AG04450 (cell line): ENCODE measurements at regions not wholly inside any gene's neighbourhood (a gene's known extent, or its start where the extent isn't known, plus 50 kb on each side); places are given as distances from the start of the nearest gene placed in this dataset.

Experiments used
- CTCF ChIA-PET: fragments of 300-600, 350-600 bp; formaldehyde crosslinking; extraction: SDS; loops from one replicate; lab custom pipeline; 2022; ENCODE audit warnings: antibody characterized with exemption, inconsistent platforms; lab: Charles Lee
- POLR2A ChIA-PET: fragments of 350-600 bp; formaldehyde crosslinking; extraction: SDS; loops from one replicate; lab custom pipeline; 2021; ENCODE audit warnings: antibody characterized with exemption, inconsistent platforms; lab: Yijun Ruan, JAX
- DNase-seq: peaks from one replicate; pipeline ENCODE4 v3.0.0-alpha.2; 2011; ENCODE audit warnings: low read depth, low spot score
- H3K27ac ChIP-seq: one replicate; pipeline ENCODE4 v1.5.1; 2012; ENCODE audit warnings: low read depth, low read length, control low read depth
- H3K27me3 ChIP-seq: one replicate; pipeline ENCODE4 v1.6.0; 2012; ENCODE audit warnings: low read length; ENCODE audit not compliant: control insufficient read depth, insufficient read depth
- H3K4me3 ChIP-seq: 2 replicates; pipeline ENCODE4 v1.5.1; 2011; ENCODE audit warnings: mild to moderate bottlenecking, low read depth, low read length, control low read depth
- H3K9me3 ChIP-seq: 2 replicates; pipeline ENCODE4 v1.5.1; 2012; ENCODE audit warnings: low read length; ENCODE audit not compliant: control insufficient read depth, insufficient read depth
- CTCF ChIP-seq: IDR thresholded peaks from 2 replicates; pipeline ENCODE4 v1.5.1; 2011; ENCODE audit warnings: low read depth, low read length, control low read depth, inconsistent platforms

GRCh38 chr1:219354962-219355361 lies 181.3 kb downstream of the LYPLAL1 start:
- Histone ChIP-seq H3K9me3 (no peaks in the 10 kb centered on the region; the same call in 1 of the 2 replicates), H3K27me3 (no peaks in the 10 kb centered on the region), H3K4me3 (no peak overlapping the region), H3K27ac (no peak overlapping the region)
- CTCF ChIA-PET: interaction anchor here (0.5 kb wide), 1 partner anchor 215 kb away, joined by 3 read pairs; no protein-coding TSS in a partner anchor
- TF ChIP-seq CTCF: no peak
- POLR2A ChIA-PET: no interaction called here
- no peak for DNase-seq

- H3K27ac ChIP-seq: no peak overlapping the region
- no peak for TF ChIP-seq CTCF
- ChIA-PET CTCF (interaction anchor here (1.1 kb wide), 1 partner anchor 14 kb away, joined by 3 read pairs; no protein-coding TSS in a partner anchor), POLR2A (no interaction called here)
- H3K27me3 ChIP-seq: no peaks in the 10 kb centered on the region
- DNase-seq: no peak
- no peaks in the 10 kb centered on the region; the same call in 1 of the 2 replicates for H3K9me3 ChIP-seq
- H3K4me3 ChIP-seq: no peak overlapping the region
Measured at GRCh38 chr1:219352961-219353651, 179.4 kb downstream of the LYPLAL1 start.

- no peak for TF ChIP-seq CTCF
- no peak overlapping the region for H3K4me3 ChIP-seq
- CTCF ChIA-PET: interaction anchor here (0.8 to 1.5 kb wide), 2 partner anchors 36 to 462 kb away, joined by 3 read pairs; no protein-coding TSS in a partner anchor
- no peak overlapping the region for H3K27ac ChIP-seq
- no peak for DNase-seq
- H3K27me3 ChIP-seq: no peaks in the 10 kb centered on the region
- H3K9me3 ChIP-seq: peaks cover 11% of the 10 kb centered on the region
- POLR2A ChIA-PET: no interaction called here
Measured at GRCh38 chr1:219350172-219350931, 176.7 kb downstream of the LYPLAL1 start.

GRCh38 chr1:219347921-219348391 lies 174.3 kb downstream of the LYPLAL1 start:
- CTCF ChIA-PET: interaction anchor here (0.6 to 0.9 kb wide), 2 partner anchors 39 to 818 kb away, joined by 3 read pairs; no protein-coding TSS in a partner anchor
- Histone ChIP-seq H3K27ac (no peak overlapping the region), H3K4me3 (no peak overlapping the region), H3K27me3 (no peaks in the 10 kb centered on the region), H3K9me3 (peaks cover 11% of the 10 kb centered on the region)
- TF ChIP-seq CTCF: no peak
- no peak for DNase-seq
- POLR2A ChIA-PET: no interaction called here
